GM19463 (cell line): ENCODE measurements at regions not wholly inside any gene's neighbourhood (a gene's known extent, or its start where the extent isn't known, plus 50 kb on each side); places are given as distances from the start of the nearest gene placed in this dataset.
"Not testable (repeated sequence)": the region's sequence is repeated elsewhere in the genome, so short reads cannot be mapped to it uniquely, and the experiment has no call there.

Source experiments
- ATAC-seq: cut with Tn5 transposase; IDR thresholded peaks from one replicate; pipeline ENCODE4 v1.9.1; 2021; ENCODE audit warnings: mild to moderate bottlenecking, moderate library complexity; ENCODE audit not compliant: unreplicated experiment

GRCh38 chr5:39674209-39675082, 249.7 kb upstream of the DAB2 start:
- no peak for ATAC-seq

GRCh38 chr5:39671561-39671961, 246.8 kb upstream of the DAB2 start:
- no peak for ATAC-seq

- no peak for ATAC-seq
Observed at GRCh38 chr5:39670955-39671354, 246.2 kb upstream of the DAB2 start.

- ATAC-seq: no peak
Observed at GRCh38 chr5:39670391-39670790, 245.6 kb upstream of the DAB2 start.

- ATAC-seq: no peak
Observed at GRCh38 chr5:39668980-39669379, 244.2 kb upstream of the DAB2 start.

DNA sequence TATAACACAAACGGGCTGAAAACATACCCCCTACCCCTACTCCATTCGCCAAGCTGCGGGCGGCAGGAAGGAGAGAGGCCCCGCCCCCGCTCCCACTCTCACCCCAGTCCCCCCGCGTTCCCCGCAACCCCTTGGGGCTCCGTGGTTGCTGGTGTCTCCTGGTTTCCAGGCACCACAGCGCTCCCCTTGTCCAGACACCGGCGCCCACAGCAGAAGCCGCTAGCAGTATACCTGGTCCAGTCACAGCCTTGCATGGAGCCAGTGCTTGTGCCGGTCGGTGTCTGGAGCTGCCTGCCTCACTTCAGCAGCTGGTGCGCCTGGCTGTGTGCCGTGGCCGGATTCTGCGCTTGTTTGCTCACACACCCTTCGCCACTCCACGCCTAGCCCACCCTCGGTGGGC, 240.5 kb upstream of the DAB2 start:
- no peak for ATAC-seq

DNA sequence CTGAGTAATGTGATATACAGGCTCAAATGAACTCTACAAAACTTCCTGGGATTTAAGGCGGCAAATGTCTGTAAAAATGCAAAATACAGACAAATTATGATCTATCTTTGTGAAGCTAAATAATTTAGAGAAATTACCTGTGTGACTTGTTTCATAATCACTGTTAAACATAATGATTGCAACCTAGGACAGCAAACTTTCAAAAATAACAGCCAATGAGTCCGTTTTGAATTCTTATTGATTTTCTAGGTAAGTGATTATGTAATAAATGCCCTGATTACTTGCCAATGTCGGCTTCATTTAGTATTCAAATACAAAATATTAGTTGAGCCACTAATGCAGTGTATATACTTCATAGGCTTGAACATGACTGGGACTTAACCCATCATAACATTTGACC, 238.2 kb upstream of the DAB2 start:
- ATAC-seq: no peak

- ATAC-seq: no peak
Observed at GRCh38 chr5:39661026-39661779, 236.4 kb upstream of the DAB2 start.

DNA sequence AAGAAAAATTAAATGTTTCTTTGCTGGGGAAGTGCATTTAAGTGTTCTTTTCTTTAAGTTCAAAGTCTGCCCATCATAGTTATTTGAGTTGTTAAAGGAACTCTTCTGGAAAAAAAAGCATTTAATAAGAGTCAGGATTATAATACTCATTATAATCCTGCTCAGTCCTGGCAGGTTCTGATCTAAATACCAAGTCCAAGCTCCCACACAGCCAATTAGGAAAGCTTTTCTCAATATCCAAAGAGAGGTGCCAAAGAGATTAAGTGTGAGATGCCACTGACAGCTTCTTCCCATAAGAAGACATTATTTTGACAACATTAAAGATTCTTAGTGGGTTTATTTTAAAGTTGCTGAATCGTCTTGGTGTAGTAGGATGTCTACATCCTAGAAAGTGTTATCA, 235.2 kb upstream of the DAB2 start:
- ATAC-seq: no peak

DNA sequence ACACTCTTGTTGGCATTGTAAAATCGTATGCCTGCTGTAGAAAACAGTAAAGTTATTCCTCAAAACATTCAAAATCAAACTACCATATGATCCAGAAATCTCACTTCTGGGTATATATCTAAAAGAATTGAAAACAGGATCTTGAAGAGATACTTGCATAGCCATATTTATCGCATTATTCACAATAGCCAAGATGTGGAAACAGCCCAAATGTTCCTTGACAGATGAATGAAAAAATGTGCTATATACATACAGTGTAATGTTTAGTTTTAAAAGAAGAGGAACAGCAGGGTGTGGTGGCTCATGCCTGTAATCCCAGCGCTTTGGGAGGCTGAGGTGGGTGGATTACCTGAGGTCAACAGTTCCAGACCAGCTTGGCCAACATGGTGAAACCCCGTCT, 234.1 kb upstream of the DAB2 start:
- no peak for ATAC-seq

- peak; percentile 56 for ATAC-seq
Observed at GRCh38 chr5:39657943-39658342, 233.2 kb upstream of the DAB2 start.

DNA sequence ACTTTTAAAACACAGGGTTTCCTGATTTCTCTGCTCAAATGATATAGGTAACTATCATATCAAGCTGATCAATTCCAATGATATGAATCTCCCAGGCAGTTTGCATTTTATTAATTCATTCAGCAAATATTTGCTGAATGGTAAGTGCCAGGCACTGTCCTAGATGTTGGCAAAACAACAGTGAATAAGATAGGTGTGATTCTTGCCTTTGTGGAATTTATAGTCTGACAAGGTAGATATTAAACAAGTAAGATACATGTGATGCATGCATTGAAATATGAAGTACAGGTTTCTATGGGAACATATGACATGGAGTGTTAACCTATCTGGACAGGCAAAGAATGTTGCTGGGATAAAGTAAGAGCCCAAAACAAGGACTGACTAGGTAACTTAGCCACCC, 231.8 kb upstream of the DAB2 start:
- ATAC-seq: no peak

DNA sequence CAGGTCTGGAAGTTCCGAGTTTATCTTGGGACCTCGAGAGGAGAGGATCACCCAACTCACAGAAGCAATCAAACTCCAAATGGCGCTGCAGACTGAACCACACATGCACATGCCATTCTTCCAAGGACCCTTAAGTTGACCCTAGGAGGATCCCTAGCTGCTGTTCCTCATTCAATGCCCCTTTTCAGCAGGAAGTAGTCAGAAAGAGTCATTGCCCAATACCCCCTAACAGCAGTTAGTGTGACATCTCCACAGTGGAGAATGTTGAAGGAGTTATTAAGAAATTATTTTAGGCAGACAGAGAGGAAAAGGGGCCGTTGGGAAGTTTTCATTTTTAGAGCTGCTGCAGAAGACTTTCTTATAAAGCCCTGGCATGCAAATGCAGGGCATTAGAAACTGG, 229.9 kb upstream of the DAB2 start:
- no peak for ATAC-seq

DNA sequence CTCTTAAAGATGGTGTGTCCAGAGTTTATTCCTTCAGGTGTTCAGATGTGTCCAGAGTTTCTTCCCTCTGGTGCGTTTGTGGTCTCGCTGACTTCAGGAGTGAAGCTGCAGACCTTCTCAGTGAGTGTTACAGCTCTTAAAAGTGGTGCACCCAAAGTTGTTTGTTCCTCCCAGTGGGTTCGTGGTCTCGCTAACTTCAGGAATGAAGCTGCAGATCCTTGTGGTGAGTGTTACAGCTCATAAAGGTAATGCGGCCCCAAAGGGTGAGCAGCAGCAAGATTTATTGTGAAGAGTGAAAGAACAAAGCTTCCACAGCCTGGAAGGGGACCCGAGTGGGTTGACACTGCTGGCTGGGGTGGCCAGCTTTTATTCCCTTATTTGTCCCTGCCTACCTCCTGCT, 227.7 kb upstream of the DAB2 start:
- not testable (repeated sequence) for ATAC-seq

- ATAC-seq: no peak
Observed at GRCh38 chr5:39652036-39652435, 227.3 kb upstream of the DAB2 start.

DNA sequence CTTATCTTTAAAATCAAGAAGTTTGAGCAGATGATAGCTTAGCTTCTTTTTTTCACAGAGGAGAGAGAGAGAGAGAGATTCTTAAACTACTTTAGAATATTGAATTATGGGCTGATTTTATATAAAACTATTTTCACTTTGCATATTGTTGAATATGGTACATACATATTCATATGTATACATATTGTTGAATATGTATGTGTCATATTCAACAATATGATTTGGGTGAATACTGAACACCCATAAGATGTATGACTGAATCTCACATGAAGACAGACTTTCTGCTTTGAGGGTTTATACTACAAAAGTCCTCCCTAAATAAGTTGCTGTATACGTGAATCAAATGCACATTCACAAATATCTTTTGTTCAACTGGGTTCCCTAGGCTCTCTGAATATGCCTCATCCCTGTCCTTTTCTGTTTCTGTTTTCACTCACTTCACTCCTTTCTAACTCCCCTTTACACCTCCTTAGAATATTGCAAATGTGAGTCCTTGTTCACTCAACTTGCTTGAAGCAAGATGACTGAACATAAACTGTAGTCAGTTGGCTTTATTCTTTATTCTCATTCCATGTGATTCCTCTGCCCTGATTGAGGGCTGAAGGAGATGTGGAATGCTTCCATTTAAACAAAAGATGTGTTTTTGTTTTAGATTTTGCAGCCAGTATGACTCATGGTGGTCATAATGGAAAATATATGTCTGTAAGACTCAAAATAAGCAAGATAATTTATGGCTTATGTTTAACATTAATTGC, 225.4 kb upstream of the DAB2 start:
- no peak for ATAC-seq

DNA sequence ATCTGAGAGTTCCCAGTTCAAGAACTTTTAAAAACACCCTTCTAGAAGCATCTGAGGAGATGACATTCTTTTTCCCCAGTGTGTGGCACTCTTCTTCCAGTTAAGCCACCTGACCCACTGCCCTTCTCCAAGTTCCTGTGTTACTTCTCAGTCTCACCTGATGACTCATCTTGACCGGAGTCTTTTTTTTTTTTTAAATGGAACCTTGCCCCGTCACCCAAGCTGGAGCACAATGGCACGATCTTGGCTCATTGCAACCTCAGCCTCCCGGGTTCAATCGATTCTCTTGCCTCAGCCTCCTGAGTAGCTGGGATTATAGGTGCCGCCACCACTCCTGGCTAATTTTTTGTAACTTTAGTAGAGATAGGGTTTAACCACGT, 224.1 kb upstream of the DAB2 start:
- peak; percentile 83 for ATAC-seq

DNA sequence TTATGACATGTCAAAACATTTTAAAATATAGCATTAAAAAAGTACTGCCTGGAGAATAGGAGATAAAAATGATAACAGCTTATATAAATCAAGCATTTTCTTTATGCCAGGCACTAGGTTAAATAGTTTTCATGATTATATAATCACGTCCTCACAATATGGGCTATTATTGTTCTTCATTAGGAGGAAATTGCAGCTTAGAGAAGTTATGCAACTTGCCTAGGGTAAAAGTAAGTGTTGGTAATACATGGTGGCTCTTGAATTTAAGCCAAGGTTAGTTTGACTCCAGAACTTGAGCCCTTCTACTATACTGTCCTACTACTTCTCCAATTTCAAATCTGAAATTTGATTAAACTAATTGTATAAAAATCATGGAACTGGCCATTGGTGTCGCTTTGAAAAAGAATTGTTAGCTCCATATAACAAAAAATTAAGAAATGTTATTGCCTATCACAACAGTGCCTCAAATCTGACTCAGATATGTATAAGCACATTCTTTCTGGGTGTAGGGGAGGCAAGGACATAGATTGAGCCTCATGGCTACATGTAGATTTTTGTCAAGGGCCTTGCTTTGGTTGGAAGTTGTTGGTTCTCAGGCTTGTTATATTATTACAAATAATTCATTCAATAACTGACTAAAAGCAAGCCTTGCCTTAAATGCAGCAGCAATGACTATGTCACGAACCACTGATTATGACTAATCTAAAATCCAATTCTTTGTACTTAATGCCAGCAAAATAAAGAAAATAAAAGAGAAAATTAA, 223.5 kb upstream of the DAB2 start:
- peak; percentile 22 for ATAC-seq

GRCh38 chr5:39640552-39640951, 215.8 kb upstream of the DAB2 start:
- ATAC-seq: peak; percentile 99

- no peak for ATAC-seq
Observed at GRCh38 chr5:39639618-39640089, 214.9 kb upstream of the DAB2 start.

GRCh38 chr5:39638813-39639212, 214.0 kb upstream of the DAB2 start:
- no peak for ATAC-seq
